Limb (tissue), 2 donors: ENCODE measurements at regions not wholly inside any gene's neighbourhood (a gene's known extent, or its start where the extent isn't known, plus 50 kb on each side); places are given as distances from the start of the nearest gene placed in this dataset.

Experiments used
- DNase-seq, 2 donors: peaks; one replicate each; pipeline ENCODE4 v3.0.0-alpha.2; 2016; ENCODE audit errors: extremely low spot score in 2 of 2

DNA sequence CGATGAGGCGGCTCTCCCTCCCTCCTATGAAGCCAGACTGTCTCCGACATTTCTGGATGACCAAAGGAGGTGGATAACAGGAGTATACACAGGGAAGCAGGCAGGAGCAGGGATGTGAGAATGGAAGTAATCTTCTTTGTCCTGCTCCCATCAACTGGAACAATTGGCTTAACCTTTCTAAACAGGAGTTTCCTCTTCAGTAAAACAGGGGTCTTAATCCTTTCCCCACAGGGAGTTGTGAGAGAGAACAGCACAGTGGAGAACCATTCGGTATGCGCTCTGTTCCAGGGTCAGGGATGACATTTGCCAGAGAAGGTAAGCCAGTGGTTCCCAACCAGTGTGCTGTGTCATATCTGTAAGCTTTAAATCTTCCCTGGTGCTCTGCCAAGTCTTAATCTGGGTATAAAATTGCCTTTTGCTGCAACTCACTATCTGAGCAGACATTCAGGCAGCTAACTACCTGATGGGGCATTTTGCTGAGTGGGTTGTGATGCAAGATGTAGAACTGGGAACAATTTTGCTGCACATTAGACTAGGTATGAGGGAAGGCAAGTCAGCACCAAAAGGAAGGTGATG lies 294.8 kb upstream of the KIF2A start:
- no peak for DNase-seq

DNA sequence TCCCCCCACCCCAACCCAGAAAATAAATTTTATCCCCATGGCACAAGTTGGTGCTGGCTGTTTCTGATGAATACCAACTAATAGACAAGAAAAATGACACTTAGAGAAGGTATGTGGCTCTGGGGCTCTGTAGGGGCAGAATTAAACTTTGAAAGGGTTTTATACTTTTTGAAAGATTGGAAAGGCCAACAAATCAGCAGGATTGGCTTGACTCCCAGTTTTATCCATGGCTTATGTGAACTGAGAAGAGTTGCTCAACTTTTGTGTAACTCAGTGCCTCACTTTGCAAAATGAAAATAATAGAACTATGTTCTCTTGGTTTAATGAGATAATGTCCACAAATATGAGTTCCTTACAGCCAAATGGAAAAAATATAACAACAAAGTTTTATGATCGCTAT lies 288.9 kb upstream of the KIF2A start:
- peak in 1 of 2 donors; percentile 49 for DNase-seq

DNA sequence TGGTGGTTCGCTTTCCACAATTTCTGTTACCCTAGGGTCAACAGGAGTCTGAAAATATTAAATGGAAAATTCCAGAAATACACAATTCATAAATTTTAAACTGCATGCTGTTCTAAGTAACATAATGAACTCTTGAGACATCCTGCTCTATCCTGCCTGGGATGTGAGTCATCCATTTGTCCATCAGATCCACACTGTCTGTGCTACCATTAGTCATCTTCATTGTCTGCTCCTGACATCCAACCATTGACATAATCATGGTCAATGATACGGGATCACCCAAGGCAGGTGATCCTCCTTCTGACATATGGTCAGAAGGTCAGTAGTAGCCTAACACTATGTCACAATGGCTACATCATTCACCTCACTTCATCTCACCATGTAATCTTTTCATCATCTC lies 276.7 kb upstream of the KIF2A start:
- DNase-seq = no peak

GRCh38 chr5:62030326-62030725 lies 275.7 kb upstream of the KIF2A start:
- no peak for DNase-seq

DNA sequence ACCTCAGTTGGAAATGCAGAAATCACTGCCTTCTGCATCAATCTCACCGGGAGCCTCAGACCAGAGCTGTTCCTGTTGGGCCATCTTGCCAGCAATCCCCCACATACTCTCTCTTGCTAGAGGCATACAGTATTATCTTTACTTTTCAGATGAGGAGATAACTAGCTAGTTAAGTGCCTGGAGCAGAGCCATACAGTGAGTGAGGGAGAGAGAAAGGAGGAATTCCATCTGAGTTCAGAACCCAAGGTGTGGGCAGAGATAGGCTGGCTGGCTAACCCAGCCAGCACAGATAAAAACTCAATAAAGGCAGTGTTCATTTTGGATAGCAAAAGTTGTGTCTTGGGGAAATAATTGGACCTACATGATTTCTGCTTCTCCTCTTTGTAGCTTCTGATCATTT lies 268.0 kb upstream of the KIF2A start:
- DNase-seq = no peak

GRCh38 chr5:62041156-62041756 lies 264.8 kb upstream of the KIF2A start:
- DNase-seq = no peak

- no peak for DNase-seq
Observed at GRCh38 chr5:62042007-62042406, 264.0 kb upstream of the KIF2A start.

GRCh38 chr5:62043289-62044280 lies 262.4 kb upstream of the KIF2A start:
- no peak for DNase-seq

GRCh38 chr5:62044989-62045388 lies 261.0 kb upstream of the KIF2A start:
- no peak for DNase-seq

- no peak for DNase-seq
Observed at GRCh38 chr5:62046191-62046590, 259.8 kb upstream of the KIF2A start.

GRCh38 chr5:62051747-62052146 lies 254.3 kb upstream of the KIF2A start:
- DNase-seq = no peak

DNA sequence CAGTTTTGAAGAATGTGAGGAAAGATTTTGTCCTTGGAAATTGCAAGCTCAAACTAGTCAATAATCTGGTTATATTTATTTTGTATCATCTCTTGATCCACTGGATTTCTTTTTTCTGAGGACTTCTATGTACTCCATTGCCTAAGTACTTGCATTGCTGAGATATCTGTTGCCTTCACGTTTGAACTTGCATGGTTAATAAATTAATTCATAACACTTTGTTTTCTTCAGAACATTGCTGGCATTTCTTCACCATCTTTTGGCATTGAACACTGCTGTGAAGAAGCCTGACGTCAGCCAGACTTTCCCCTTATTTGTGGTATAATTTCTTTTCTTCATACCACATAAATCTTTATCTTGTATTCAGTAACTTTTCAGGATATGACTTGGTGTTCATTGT lies 246.0 kb upstream of the KIF2A start:
- DNase-seq = no peak

DNA sequence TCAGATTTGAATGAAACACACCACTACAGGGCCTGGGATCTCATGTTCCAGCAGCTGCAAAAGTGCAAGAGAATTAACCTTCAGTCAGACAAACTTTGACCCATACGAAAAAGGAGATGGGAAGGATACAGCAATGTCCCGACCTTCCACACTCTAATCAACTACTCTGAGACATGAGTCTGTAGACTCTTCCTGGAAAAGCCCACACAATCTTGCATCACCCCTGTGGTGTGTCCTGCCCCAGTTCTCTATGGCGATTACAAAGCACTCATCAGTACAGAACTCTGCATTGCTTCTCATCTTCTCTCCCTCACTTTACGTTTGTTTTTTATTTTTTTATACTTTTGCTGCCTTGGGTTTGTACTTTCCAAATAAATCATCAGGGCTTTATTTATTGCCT lies 241.0 kb upstream of the KIF2A start:
- DNase-seq = no peak

- no peak for DNase-seq
Observed at GRCh38 chr5:62066761-62067277, 239.2 kb upstream of the KIF2A start.

DNA sequence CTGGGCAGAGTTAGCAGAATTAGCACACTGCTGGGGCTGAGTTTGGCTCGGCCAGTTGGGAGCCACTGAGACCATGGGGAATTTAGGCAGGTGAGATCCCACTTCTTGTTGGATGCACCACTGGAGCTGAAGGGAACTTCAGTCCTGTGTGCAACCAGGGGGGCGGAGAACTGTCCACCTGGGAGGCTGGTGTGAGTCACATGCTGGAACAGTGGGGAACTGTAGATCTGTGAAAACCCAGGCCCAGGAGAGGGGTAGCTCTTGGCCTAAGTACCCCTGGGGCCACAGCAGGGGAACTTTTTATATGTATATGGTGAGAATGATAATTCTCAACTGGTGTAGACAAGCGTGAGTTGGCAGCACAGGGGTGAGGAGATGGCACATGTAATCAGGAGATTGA lies 237.5 kb upstream of the KIF2A start:
- no peak for DNase-seq

GRCh38 chr5:62077387-62077786 lies 228.6 kb upstream of the KIF2A start:
- DNase-seq = no peak

DNA sequence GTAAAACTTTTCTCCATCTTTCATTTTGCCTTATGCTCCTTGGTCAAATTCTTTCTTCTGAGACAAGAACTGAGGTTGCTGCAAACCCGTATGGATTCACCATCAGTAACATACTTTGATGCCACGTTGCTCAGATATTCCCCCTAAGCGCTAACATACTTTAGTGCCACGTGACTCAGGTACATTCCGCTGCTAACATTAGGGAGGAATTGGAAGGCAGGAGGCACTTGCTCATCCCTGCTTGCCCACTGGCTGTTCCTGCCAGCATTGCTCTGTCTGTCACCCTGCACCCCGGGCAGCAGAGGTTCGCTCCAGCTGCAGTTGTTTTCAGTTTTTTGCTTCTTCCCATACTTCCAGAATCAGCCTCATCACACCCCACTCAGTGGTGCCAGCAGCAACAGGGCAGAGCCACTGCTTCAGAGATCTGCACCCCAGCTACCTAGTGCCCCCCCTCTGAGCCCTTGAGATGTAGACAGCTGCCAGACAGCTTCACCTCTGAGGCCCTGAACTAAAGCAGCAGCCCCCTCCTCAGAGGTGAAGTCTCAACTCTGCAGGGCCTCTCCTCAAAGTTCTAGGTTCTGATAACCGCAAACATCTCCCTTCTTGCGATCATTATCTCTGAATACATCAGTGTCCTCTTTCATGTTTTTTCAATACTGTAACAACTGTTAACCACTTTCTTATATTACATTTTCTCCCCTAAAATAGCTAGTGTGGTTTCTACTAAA lies 228.0 kb upstream of the KIF2A start:
- DNase-seq = no peak

GRCh38 chr5:62082370-62082801 lies 223.6 kb upstream of the KIF2A start:
- DNase-seq = no peak

GRCh38 chr5:62083247-62083646 lies 222.8 kb upstream of the KIF2A start:
- no peak for DNase-seq

GRCh38 chr5:62083661-62084060 lies 222.3 kb upstream of the KIF2A start:
- no peak for DNase-seq

DNA sequence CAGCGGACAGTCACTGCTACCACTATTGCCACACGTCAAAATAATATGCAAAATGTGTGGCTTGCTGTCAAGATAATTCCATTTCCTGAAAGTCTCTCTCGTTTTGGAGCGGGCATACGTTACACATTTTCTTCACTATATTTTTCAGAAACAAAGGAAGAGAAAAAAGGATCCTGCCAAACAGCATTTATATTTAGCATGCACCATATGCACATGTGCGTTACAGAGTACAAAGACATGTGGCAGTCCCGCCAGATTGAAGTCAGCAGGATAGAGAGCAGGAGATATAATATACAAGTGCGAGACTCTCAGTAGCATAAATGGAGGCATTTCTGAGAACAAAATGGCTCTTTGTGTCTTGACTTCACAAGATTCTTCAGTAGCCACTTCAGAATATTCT lies 221.6 kb upstream of the KIF2A start:
- no peak for DNase-seq

- DNase-seq = no peak
Observed at GRCh38 chr5:62090953-62091352, 215.1 kb upstream of the KIF2A start.
